ENCODE measurements at regions not wholly inside any gene's neighbourhood (a gene's known extent, or its start where the extent isn't known, plus 50 kb on each side); places are given as distances from the start of the nearest gene placed in this dataset.

DNA sequence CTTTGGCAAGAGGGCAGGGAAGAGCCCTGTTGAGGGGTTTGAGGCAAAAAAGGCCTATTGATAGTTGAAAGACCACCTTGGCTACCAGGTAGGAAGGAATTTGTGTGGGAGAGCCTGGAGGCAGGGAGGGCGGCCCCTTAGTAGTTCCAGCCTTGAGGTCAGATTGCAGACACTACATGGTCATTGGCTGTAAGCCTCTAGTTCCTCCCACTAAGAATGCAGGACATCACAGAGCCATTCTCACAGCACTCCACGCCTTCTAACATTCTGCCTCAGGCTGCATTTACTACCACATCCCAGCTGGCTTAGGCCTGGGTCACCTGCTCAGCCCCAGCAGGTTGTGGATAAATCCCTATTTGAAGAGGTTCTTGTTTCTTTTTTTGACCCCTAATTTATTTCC, 91.0 kb upstream of the SNX9 start:
- no peak overlapping the region for H3K23ac ChIP-seq (ENCODE audit: insufficient read length, low read depth, low read length)
- H3K14ac ChIP-seq (ENCODE audit: insufficient read depth, low read length): no peak overlapping the region
- no peak overlapping the region for H2BK20ac ChIP-seq (ENCODE audit: low read depth, low read length, poor library complexity, severe bottlenecking)
- no peak overlapping the region for H2BK15ac ChIP-seq (ENCODE audit: low read depth, low read length)
- H3K27me3 ChIP-seq (ENCODE audit: insufficient read depth, low read length): no peaks in the 10 kb centered on the region
- no peak overlapping the region for H3K9ac ChIP-seq (ENCODE audit: extremely low read depth, insufficient read length, low read length)
- Mint-ChIP-seq H3K27ac (peak overlapping the region in 1 of 3 experiments; percentile 65; a peak in 1 of 7 replicates), H3K9me3 (peaks cover 0 to 2% of the 10 kb centered on the region in 2 experiments; a peak in 2 of 5 replicates), H3K36me3 (ENCODE audit: insufficient read depth in 1 of 3, low read depth in 3 of 3) (no peaks in the 10 kb centered on the region; a peak in 1 of 7 replicates), H3K4me3 (no peak overlapping the region), H3K27me3 (ENCODE audit: low read depth) (no peaks in the 10 kb centered on the region), H3K4me1 (peaks cover 9 to 11% of the 10 kb centered on the region in 2 experiments)
- H2AFZ ChIP-seq (ENCODE audit: low read length): peak overlapping the region; percentile 49
- H3K4me1 ChIP-seq (ENCODE audit: insufficient read depth, low read length): 0 out of 2 replicates have a peak, but pooled peaks cover 2% of the 10 kb centered on the region
- H4K20me1 ChIP-seq (ENCODE audit: control insufficient read depth, insufficient read depth, insufficient read length): no peaks in the 10 kb centered on the region
- no peak overlapping the region for H3K4ac ChIP-seq (ENCODE audit: low read depth, low read length)
- H2BK120ac ChIP-seq (ENCODE audit: low read depth, low read length, poor library complexity, severe bottlenecking): no peak overlapping the region
- no peaks in the 10 kb centered on the region for H3K23me2 ChIP-seq (ENCODE audit: insufficient read length, low read depth, low read length, poor library complexity, severe bottlenecking)
- no peak overlapping the region for H4K8ac ChIP-seq (replicated peaks; ENCODE audit: insufficient read length, low read depth, low read length)
- H3K4me2 ChIP-seq (ENCODE audit: insufficient read depth, insufficient read length, low read length): no peak overlapping the region
- no peaks in the 10 kb centered on the region for H3K79me2 ChIP-seq (ENCODE audit: insufficient read depth, low read length)
- no peaks in the 10 kb centered on the region for H3K9me3 ChIP-seq (ENCODE audit: control insufficient read depth, low read depth, low read length)
- no peak overlapping the region for H2BK5ac ChIP-seq (ENCODE audit: insufficient read length, low read length)
- H3T11ph ChIP-seq (ENCODE audit: low read length): no peak overlapping the region
- no peak overlapping the region for H3K18ac ChIP-seq (ENCODE audit: insufficient read length, low read depth, low read length)
- no peak overlapping the region for H3K56ac ChIP-seq (ENCODE audit: insufficient read length, low read depth, low read length)
- no peaks in the 10 kb centered on the region for H3K79me1 ChIP-seq (ENCODE audit: insufficient read depth, low read depth, low read length, poor library complexity, severe bottlenecking)
- H3K27ac ChIP-seq (ENCODE audit: insufficient read length, low read depth, low read length): no peak overlapping the region
- TF ChIP-seq CTCF (conservative IDR thresholded peaks at IDR 0.05): no peak
- no CpG with 5 or more reads among the region's 2 CpGs for WGBS (ENCODE audit: extremely low coverage, insufficient read length, low lambda C conversion rate)
- peak; percentile 59 for DNase-seq
- no peak overlapping the region for H4K91ac ChIP-seq (ENCODE audit: insufficient read length, low read depth, low read length)
- H2BK12ac ChIP-seq (ENCODE audit: insufficient read length, low read depth, low read length): no peak overlapping the region
- no peak overlapping the region for H4K5ac ChIP-seq (ENCODE audit: insufficient read length, low read depth, low read length)
- no peak overlapping the region for H2AK5ac ChIP-seq (ENCODE audit: insufficient read length, low read length)
